ENCODE measurements at regions not wholly inside any gene's neighbourhood (a gene's known extent, or its start where the extent isn't known, plus 50 kb on each side); places are given as distances from the start of the nearest gene placed in this dataset.

- TF ChIP-seq POLR2A (IDR thresholded peaks at IDR 0.05; ENCODE audit: low read depth), result no peak
- no peak for TF ChIP-seq EP300 (IDR thresholded peaks at IDR 0.05)
These were observed 53.0 kb downstream of the RASSF10 start for GRCh38 chr11:13062115-13062514.
